SK-N-SH treated with all-trans-retinoic acid at 6 μM for 48 hours (cell line): ENCODE measurements at regions not wholly inside any gene's neighbourhood (a gene's known extent, or its start where the extent isn't known, plus 50 kb on each side); places are given as distances from the start of the nearest gene placed in this dataset.

ENCODE experiments used
- CREB5 ChIP-seq: fragments of 250-450 bp; sonication (Bioruptor Pico); IDR thresholded peaks from 2 replicates; pipeline ENCODE4 v1.5.1; 2020; ENCODE audit warnings: low read depth, mild to moderate bottlenecking, moderate library complexity
- ESRRG ChIP-seq: fragments of 250-450 bp; sonication (Bioruptor Pico); IDR thresholded peaks from 2 replicates; pipeline ENCODE4 v1.6.1; 2021; ENCODE audit warnings: mild to moderate bottlenecking
- OSR1 ChIP-seq: fragments of 250-450 bp; sonication (Bioruptor Pico); IDR thresholded peaks from 2 replicates; pipeline ENCODE4 v1.8.0; 2022; ENCODE audit warnings: moderate library complexity, mild to moderate bottlenecking, inconsistent platforms
- TCF4 ChIP-seq: fragments of 250-450 bp; sonication (Bioruptor Pico); IDR thresholded peaks from 2 replicates; pipeline ENCODE4 v1.8.0; 2021; ENCODE audit warnings: mild to moderate bottlenecking, moderate library complexity, borderline replicate concordance
- TF ChIP-seq, protein P1 (sequence below): fragments of 250-450 bp; sonication (Bioruptor Pico); IDR thresholded peaks from 2 replicates; pipeline ENCODE4 v1.5.1; 2021; ENCODE audit warnings: mild to moderate bottlenecking, moderate library complexity

DNA sequence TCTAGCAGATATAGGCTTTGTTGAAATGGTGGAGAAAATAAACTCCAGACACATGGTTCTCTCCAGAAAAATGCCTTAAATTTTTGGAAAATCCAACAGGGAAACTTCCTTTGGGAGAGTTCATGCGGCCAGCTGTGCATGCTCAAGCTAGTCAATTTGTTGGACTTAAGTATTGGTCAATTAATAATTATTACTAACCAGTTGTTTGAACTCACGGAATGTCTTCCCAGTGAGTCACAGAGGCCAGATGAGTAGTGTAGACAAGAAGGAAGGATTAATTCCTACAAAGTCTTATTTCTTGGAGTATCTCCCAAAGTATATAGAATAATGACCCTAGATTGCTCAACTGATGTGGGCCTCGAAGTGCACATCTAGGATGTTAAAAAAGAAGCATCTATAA is 103.6 kb downstream of the MACIR start:
- TF ChIP-seq ESRRG (CRISPR knock-in tag) (no peak), CREB5 (CRISPR knock-in tag) (no peak), TCF4 (CRISPR knock-in tag) (no peak), OSR1 (CRISPR knock-in tag) (no peak)
- TF ChIP-seq, protein P1, sequence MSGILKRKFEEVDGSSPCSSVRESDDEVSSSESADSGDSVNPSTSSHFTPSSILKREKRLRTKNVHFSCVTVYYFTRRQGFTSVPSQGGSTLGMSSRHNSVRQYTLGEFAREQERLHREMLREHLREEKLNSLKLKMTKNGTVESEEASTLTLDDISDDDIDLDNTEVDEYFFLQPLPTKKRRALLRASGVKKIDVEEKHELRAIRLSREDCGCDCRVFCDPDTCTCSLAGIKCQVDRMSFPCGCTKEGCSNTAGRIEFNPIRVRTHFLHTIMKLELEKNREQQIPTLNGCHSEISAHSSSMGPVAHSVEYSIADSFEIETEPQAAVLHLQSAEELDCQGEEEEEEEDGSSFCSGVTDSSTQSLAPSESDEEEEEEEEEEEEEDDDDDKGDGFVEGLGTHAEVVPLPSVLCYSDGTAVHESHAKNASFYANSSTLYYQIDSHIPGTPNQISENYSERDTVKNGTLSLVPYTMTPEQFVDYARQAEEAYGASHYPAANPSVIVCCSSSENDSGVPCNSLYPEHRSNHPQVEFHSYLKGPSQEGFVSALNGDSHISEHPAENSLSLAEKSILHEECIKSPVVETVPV: no peak
